ENCODE measurements at regions not wholly inside any gene's neighbourhood (a gene's known extent, or its start where the extent isn't known, plus 50 kb on each side); places are given as distances from the start of the nearest gene placed in this dataset.
"Not testable (repeated sequence)": the region's sequence is repeated elsewhere in the genome, so short reads cannot be mapped to it uniquely, and the experiment has no call there.

DNA sequence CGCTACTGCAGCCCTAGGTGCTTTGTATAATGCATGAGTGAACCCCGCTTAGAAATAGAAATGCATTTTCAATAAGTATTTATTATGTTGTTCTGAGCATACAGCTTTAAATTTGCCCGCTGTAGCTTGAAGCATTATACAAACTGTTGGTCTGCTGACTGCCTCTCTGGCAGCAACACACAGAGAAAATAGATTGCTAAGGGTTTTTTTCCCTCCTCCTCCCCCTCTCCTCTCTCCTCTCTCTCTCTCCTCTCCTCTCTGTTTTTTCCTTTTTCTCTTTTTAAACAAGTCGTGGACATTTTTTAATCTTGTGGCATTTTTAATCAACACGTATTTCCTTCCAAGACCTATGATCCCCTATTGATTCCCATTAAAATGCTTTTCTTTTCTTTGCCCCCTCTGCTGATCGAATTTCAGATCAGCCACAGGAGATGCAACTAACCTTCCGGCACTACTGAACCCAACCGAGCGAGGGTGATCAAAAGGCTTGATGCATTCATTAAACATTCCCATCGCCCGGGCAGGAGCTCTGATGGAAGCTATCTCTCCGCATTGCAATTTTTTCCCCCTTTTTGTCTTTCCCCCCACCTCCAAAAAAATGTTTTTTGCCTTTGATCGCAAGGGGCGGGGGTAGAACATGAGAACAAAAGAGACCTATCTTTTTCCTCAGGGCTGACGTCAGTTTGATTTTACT is 90.7 kb upstream of the ARID1B start:
- Histone ChIP-seq H3K4me3 (ENCODE audit: low read depth, low read length) (peak overlapping the region; percentile 76), H3K36me3 (ENCODE audit: control insufficient read depth, insufficient read depth, low read length) (no peaks in the 10 kb centered on the region), H3K27me3 (ENCODE audit: control insufficient read depth, insufficient read depth, low read length) (no peaks in the 10 kb centered on the region; the same call in 1 of the 2 replicates)
- ChIA-PET POLR2A (no interaction called here), CTCF (interaction anchor here (0.6 to 1.1 kb wide), 4 partner anchors 9 to 359 kb away, joined by 3 to 5 read pairs (median 3); no protein-coding TSS in a partner anchor)
- DNase-seq (ENCODE audit: low read depth): no peak
- TF ChIP-seq, protein P1, sequence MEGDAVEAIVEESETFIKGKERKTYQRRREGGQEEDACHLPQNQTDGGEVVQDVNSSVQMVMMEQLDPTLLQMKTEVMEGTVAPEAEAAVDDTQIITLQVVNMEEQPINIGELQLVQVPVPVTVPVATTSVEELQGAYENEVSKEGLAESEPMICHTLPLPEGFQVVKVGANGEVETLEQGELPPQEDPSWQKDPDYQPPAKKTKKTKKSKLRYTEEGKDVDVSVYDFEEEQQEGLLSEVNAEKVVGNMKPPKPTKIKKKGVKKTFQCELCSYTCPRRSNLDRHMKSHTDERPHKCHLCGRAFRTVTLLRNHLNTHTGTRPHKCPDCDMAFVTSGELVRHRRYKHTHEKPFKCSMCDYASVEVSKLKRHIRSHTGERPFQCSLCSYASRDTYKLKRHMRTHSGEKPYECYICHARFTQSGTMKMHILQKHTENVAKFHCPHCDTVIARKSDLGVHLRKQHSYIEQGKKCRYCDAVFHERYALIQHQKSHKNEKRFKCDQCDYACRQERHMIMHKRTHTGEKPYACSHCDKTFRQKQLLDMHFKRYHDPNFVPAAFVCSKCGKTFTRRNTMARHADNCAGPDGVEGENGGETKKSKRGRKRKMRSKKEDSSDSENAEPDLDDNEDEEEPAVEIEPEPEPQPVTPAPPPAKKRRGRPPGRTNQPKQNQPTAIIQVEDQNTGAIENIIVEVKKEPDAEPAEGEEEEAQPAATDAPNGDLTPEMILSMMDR (IDR thresholded peaks at IDR 0.05; ENCODE audit: insufficient read depth, low read depth, low read length): peak; percentile 60

DNA sequence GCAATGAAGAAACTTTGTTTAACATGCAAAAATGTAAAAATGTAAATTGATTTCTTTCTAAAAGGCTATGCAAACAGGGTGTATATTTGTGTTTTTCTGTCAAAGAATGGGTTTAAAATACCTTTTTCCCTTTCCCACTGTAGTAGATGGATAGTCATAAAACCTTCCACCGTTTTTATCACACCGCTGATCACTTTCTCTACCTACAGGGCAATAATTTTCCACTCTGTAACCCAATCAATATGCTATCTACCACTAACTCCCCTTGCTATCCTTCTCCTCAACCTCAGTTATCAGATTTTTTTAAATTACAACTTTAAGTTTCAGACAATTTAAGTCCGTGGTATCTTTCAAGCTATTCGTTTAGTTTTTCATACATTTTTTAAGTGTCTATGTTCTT is 91.4 kb upstream of the ARID1B start:
- TF ChIP-seq, protein P1 (IDR thresholded peaks at IDR 0.05; ENCODE audit: insufficient read depth, low read depth, low read length): no peak
- no peaks in the 10 kb centered on the region; the same call in 1 of the 2 replicates for H3K27me3 ChIP-seq (ENCODE audit: control insufficient read depth, insufficient read depth, low read length)
- H3K4me3 ChIP-seq (ENCODE audit: low read depth, low read length): peak overlapping the region; percentile 76
- CTCF ChIA-PET: interaction anchor here (1.1 kb wide), 1 partner anchor 8 kb away, joined by 5 read pairs; no protein-coding TSS in a partner anchor
- POLR2A ChIA-PET: no interaction called here
- no peak for DNase-seq (ENCODE audit: low read depth)
- H3K36me3 ChIP-seq (ENCODE audit: control insufficient read depth, insufficient read depth, low read length): no peaks in the 10 kb centered on the region

DNA sequence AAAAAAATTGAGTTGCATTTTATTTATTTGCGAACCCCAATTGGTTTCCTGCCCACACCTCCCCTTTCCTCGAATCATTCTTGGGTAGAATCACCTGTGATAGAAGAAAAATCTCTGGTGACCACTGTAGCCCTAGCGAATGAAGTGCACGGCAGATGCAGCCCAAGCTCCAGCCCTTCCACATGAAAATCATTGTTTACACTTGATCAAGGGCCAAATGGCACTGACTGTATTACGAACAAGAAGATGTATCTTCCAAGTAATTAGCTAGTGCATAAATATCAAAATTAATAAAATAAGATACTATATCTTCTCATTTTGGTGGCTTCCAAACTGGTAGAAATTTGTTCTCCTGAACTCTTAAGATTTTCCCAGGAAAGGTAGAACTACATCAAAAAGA is 93.4 kb upstream of the ARID1B start:
- ChIA-PET CTCF (no interaction called here), POLR2A (no interaction called here)
- Histone ChIP-seq H3K27me3 (ENCODE audit: control insufficient read depth, insufficient read depth, low read length) (no peaks in the 10 kb centered on the region; the same call in 1 of the 2 replicates), H3K36me3 (ENCODE audit: control insufficient read depth, insufficient read depth, low read length) (no peaks in the 10 kb centered on the region), H3K4me3 (ENCODE audit: low read depth, low read length) (no peak overlapping the region)
- TF ChIP-seq, protein P1 (IDR thresholded peaks at IDR 0.05; ENCODE audit: insufficient read depth, low read depth, low read length): no peak
- DNase-seq (ENCODE audit: low read depth): no peak

DNA sequence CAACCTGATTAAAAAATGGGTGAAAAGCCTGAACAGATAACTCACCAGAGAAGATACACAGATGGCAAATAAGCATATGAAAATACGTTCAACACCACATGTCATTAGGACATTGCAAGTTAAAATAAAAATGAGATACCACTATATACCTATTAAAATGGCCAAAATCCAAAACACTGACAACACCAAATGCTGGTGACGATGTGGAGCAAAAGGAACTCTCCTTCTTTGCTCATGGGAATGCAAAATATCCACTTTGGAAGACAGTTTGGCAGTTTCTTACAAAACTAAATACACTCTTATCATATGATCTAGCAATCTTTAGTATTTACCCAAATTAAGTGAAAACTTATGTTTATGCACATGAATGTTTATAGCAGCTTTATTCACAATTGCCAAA is 100.5 kb upstream of the ARID1B start:
- ChIA-PET CTCF (no interaction called here), POLR2A (no interaction called here)
- TF ChIP-seq, protein P1 (IDR thresholded peaks at IDR 0.05; ENCODE audit: insufficient read depth, low read depth, low read length): no peak
- no peaks in the 10 kb centered on the region; the same call in 1 of the 2 replicates for H3K27me3 ChIP-seq (ENCODE audit: control insufficient read depth, insufficient read depth, low read length)
- H3K36me3 ChIP-seq (ENCODE audit: control insufficient read depth, insufficient read depth, low read length): no peaks in the 10 kb centered on the region
- DNase-seq (ENCODE audit: low read depth): no peak
- H3K4me3 ChIP-seq (ENCODE audit: low read depth, low read length): no peak overlapping the region

DNA sequence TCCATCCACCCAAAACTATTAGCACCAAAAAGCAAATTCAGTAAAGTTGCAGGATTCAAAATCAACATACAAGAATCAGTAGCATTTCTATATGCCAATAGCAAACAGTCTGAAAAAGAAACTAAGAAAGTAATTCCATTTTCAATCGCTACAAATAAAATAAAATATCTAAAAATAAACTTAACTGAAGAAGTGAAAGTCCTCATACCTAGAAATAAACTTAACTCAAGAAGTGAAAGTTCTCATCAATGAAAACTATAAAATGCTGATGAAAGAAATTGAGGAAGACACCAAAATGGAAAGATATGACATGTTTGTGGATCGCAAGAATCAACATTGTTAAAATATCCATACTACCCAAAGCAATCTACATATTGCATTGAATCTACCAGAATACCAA is 103.0 kb upstream of the ARID1B start:
- no peaks in the 10 kb centered on the region; the same call in 1 of the 2 replicates for H3K27me3 ChIP-seq (ENCODE audit: control insufficient read depth, insufficient read depth, low read length)
- POLR2A ChIA-PET: no interaction called here
- CTCF ChIA-PET: no interaction called here
- no peaks in the 10 kb centered on the region for H3K36me3 ChIP-seq (ENCODE audit: control insufficient read depth, insufficient read depth, low read length)
- no peak for DNase-seq (ENCODE audit: low read depth)
- no peak overlapping the region for H3K4me3 ChIP-seq (ENCODE audit: low read depth, low read length)
- TF ChIP-seq, protein P1 (IDR thresholded peaks at IDR 0.05; ENCODE audit: insufficient read depth, low read depth, low read length): no peak

DNA sequence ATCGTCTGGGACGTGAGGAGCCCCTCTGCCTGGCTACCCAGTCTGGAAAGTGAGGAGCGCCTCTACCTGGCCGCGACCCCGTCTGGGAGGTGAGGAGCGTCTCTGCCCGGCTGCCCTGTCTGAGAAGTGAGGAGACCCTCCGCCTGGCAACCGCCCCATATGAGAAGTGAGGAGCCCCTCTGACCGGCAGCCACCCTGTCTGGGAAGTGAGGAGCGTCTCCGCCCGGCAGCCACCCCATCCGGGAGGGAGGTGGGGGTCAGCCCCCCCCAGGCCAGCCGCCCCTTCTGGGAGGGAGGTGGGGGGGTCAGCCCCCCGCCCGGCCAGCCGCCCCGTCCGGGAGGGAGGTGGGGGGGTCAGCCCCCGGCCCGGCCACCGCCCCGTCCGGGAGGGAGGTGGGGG is 107.1 kb upstream of the ARID1B start:
- H3K36me3 ChIP-seq (ENCODE audit: control insufficient read depth, insufficient read depth, low read length); POLR2A ChIA-PET; CTCF ChIA-PET; H3K4me3 ChIP-seq (ENCODE audit: low read depth, low read length); H3K27me3 ChIP-seq (ENCODE audit: control insufficient read depth, insufficient read depth, low read length); DNase-seq (ENCODE audit: low read depth): not testable (repeated sequence)
